Stomach (tissue), 4 donors: ENCODE measurements at regions not wholly inside any gene's neighbourhood (a gene's known extent, or its start where the extent isn't known, plus 50 kb on each side); places are given as distances from the start of the nearest gene placed in this dataset.

Experiments
- EP300 ChIP-seq: sonication (generic); formaldehyde crosslinking; IDR thresholded peaks from one replicate; pipeline ENCODE4 v1.6.1; 2017; ENCODE audit warnings: antibody characterized with exemption
- POLR2A ChIP-seq, 4 donors: fragments of 450-650 bp; IDR thresholded peaks; one replicate each; pipeline ENCODE4 v1.6.1; 2016; ENCODE audit warnings: antibody characterized with exemption in 4 of 4, control low read depth in 2 of 4, mild to moderate bottlenecking in 1 of 4, moderate library complexity in 1 of 4
- TF ChIP-seq, protein P1 (sequence below), 7 experiments: fragments of 450-650 bp in 4 of 7; fragments of 200-600 bp in 3 of 7; sonication (generic) in 3 of 7; IDR thresholded peaks; one replicate each; pipeline ENCODE4 v1.5.1; 2016 to 2019; ENCODE audit warnings: antibody characterized with exemption in 7 of 7, control low read depth in 2 of 7, mild to moderate bottlenecking in 1 of 7

DNA sequence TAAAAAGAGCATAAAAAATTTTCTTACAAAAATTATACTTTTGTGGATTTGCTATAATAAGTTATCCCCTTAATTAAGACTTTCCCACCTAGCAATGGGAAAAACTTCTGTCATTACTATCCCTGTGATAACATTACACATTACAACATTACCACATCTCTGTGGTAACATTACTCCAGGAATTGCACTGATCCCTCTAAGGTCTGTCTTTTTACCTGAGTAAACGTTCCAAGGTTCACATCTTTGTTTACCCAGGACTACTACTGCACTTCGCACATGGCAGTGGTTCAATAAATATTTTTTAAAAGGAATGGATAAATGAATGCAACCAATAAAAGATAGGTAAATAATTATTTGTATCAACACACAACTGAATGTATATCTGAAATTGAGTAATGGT lies 92.4 kb upstream of the NOX4 start:
- TF ChIP-seq, protein P1, sequence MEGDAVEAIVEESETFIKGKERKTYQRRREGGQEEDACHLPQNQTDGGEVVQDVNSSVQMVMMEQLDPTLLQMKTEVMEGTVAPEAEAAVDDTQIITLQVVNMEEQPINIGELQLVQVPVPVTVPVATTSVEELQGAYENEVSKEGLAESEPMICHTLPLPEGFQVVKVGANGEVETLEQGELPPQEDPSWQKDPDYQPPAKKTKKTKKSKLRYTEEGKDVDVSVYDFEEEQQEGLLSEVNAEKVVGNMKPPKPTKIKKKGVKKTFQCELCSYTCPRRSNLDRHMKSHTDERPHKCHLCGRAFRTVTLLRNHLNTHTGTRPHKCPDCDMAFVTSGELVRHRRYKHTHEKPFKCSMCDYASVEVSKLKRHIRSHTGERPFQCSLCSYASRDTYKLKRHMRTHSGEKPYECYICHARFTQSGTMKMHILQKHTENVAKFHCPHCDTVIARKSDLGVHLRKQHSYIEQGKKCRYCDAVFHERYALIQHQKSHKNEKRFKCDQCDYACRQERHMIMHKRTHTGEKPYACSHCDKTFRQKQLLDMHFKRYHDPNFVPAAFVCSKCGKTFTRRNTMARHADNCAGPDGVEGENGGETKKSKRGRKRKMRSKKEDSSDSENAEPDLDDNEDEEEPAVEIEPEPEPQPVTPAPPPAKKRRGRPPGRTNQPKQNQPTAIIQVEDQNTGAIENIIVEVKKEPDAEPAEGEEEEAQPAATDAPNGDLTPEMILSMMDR (IDR thresholded peaks at IDR 0.05): no peak
- no peak for TF ChIP-seq POLR2A (IDR thresholded peaks at IDR 0.05)
- TF ChIP-seq EP300: no peak
